ENCODE measurements at regions not wholly inside any gene's neighbourhood (a gene's known extent, or its start where the extent isn't known, plus 50 kb on each side); places are given as distances from the start of the nearest gene placed in this dataset.

- no peak for TF ChIP-seq ZNF275 (CRISPR knock-in tag; IDR thresholded peaks at IDR 0.05; ENCODE audit: borderline replicate concordance)
- no peak for TF ChIP-seq E2F2 (CRISPR knock-in tag; IDR thresholded peaks at IDR 0.05; ENCODE audit: borderline replicate concordance)
- TF ChIP-seq MAF1 (CRISPR knock-in tag; IDR thresholded peaks at IDR 0.05; ENCODE audit: borderline replicate concordance) = no peak
- no peak for TF ChIP-seq IKZF4 (CRISPR knock-in tag; IDR thresholded peaks at IDR 0.05; ENCODE audit: borderline replicate concordance, low read depth, not compliant biosample characterization)
- no peak for TF ChIP-seq ZNF280B (CRISPR knock-in tag; IDR thresholded peaks at IDR 0.05; ENCODE audit: borderline replicate concordance)
- no peak for TF ChIP-seq ZNF547 (CRISPR knock-in tag; IDR thresholded peaks at IDR 0.05)
These were observed 511.7 kb upstream of the KLHL4 start (continued) for GRCh38 chrX:87005885-87006284.

- no peaks in the 10 kb centered on the region for H3K79me2 ChIP-seq (ENCODE audit: insufficient read depth, low read length)
- H3K4me3 ChIP-seq (replicated peaks in 1 of 3; ENCODE audit: insufficient read depth in 1 of 3, low read depth in 2 of 3, low read length in 3 of 3) = no peak overlapping the region
- intact Hi-C loops (cut with micrococcal nuclease; ENCODE audit: unreplicated experiment) = no loop called here
- H4K20me1 ChIP-seq (ENCODE audit: insufficient read depth, low read length) = no peaks in the 10 kb centered on the region
- no peak overlapping the region for H3K4me2 ChIP-seq (ENCODE audit: low read depth, low read length)
- DNase-seq (ENCODE audit: low spot score) (no peak), ATAC-seq (no peak), FAIRE-seq (no peak)
- in situ Hi-C loops (cut with HindIII; ENCODE audit: extremely low pct_ligation_motif_present, low pct_unique_long_range_greater_than_20kb) = no loop called here
- H3K27ac ChIP-seq (ENCODE audit: extremely low read length, insufficient read depth, low read length) = no peak overlapping the region
- H3K4me1 ChIP-seq (ENCODE audit: insufficient read depth, low read length) = no peaks in the 10 kb centered on the region
- CTCF ChIA-PET (ENCODE audit: low intra/inter-chr PET ratio, low total read pairs) = no interaction called here
- no TSS peak for BruUV-seq (replicated peaks)
- no peak overlapping the region for H2AFZ ChIP-seq (ENCODE audit: low read length)
- no peaks in the 10 kb centered on the region for H3K36me3 ChIP-seq (replicated peaks in 1 of 2; ENCODE audit: control insufficient read depth in 1 of 2, insufficient read depth in 2 of 2, low read length in 2 of 2)
- POLR2A ChIA-PET = no interaction called here
- H3K9me3 ChIP-seq (ENCODE audit: low read length) = no peaks in the 10 kb centered on the region
- no peak overlapping the region for H3K9ac ChIP-seq (ENCODE audit: insufficient read depth, low read depth, low read length)
- TF ChIP-seq ZBTB46 (CRISPR knock-in tag; IDR thresholded peaks at IDR 0.05; ENCODE audit: borderline replicate concordance) (no peak), ZNF260 (CRISPR knock-in tag; IDR thresholded peaks at IDR 0.05; ENCODE audit: borderline replicate concordance, low read depth) (no peak), CBX2 (IDR thresholded peaks at IDR 0.05; ENCODE audit: low read depth, low read length) (no peak), CBX2 (CRISPR knock-in tag; IDR thresholded peaks at IDR 0.05; ENCODE audit: low read depth) (no peak), PRPF4 (IDR thresholded peaks at IDR 0.05; ENCODE audit: low read depth, low read length, poor library complexity, severe bottlenecking) (no peak), GPN1 (CRISPR knock-in tag; IDR thresholded peaks at IDR 0.05; ENCODE audit: borderline replicate concordance) (no peak)
- H3K27me3 ChIP-seq (ENCODE audit: control insufficient read depth in 1 of 2, insufficient read depth in 2 of 2, low read length in 2 of 2) = no peaks in the 10 kb centered on the region
These were observed 511.0 kb upstream of the KLHL4 start for GRCh38 chrX:87006561-87006960.

Data from HepG2 (cell line).